ENCODE measurements at regions not wholly inside any gene's neighbourhood (a gene's known extent, or its start where the extent isn't known, plus 50 kb on each side); places are given as distances from the start of the nearest gene placed in this dataset.

- no peak for TF ChIP-seq CTCF (IDR thresholded peaks at IDR 0.05 in 2 of 3, conservative IDR thresholded peaks at IDR 0.05 in 1 of 3; ENCODE audit: borderline replicate concordance in 1 of 3, insufficient read depth in 1 of 3, low read depth in 2 of 3, low read length in 2 of 3)
- no peak for TF ChIP-seq POLR2A (IDR thresholded peaks at IDR 0.05; ENCODE audit: borderline replicate concordance, extremely low read depth, insufficient read depth, insufficient read length)
- no peak for TF ChIP-seq REST (IDR thresholded peaks at IDR 0.05; ENCODE audit: low read depth)
These were observed 219.1 kb upstream of the RPS23 start for GRCh38 chr5:82497242-82497641.
